HepG2 (cell line): ENCODE measurements at regions not wholly inside any gene's neighbourhood (a gene's known extent, or its start where the extent isn't known, plus 50 kb on each side); places are given as distances from the start of the nearest gene placed in this dataset.
A peak's percentile ranks its signal among the peaks of the same experiment; 100 is the strongest.

Experiments used
- ATAC-seq: fragments of 200-7000 bp; cut with Tn5 transposase; 3 replicates; pipeline ENCODE4 v1.9.1; 2020; ENCODE audit warnings: mild to moderate bottlenecking, moderate library complexity
- BruUV-seq: library from RNA; stranded (reverse); fragments of 400-500 nt; replicated peaks from 2 replicates; lab custom pipeline; 2021; lab: Mats Ljungman, UMichigan
- CTCF ChIA-PET: fragments of 300-600 bp; formaldehyde crosslinking; extraction: SDS; loops from one replicate; lab custom pipeline; 2021; ENCODE audit warnings: low total read pairs, inconsistent platforms, low intra/inter-chr PET ratio; lab: Yijun Ruan, JAX
- POLR2A ChIA-PET: fragments of 350-600 bp; sonication (Branson Sonifier 250); formaldehyde crosslinking; loops from one replicate; lab custom pipeline; 2020; ENCODE audit warnings: antibody characterized with exemption, inconsistent platforms; lab: Yijun Ruan, JAX
- DNase-seq: peaks from one replicate; pipeline ENCODE4 v3.0.0-alpha.2; 2015; ENCODE audit warnings: low spot score
- FAIRE-seq: peaks from 3 replicates; lab custom pipeline; 2011; peaks lifted over from hg19 to GRCh38; lab: Jason Lieb, UNC
- H2AFZ ChIP-seq: one replicate; pipeline ENCODE4 v1.6.1; 2011; ENCODE audit warnings: low read length, inconsistent platforms
- H3K27ac ChIP-seq: fragments of 300-600 bp; 3 replicates; pipeline ENCODE4 v1.8.0; 2011; ENCODE audit warnings: mixed run types, mild to moderate bottlenecking, mixed read lengths, low read length, inconsistent platforms; ENCODE audit not compliant: insufficient read depth; ENCODE audit errors: extremely low read length
- H3K27me3 ChIP-seq, 2 experiments: fragments of 200-600 bp in 1 of 2; 2 replicates in 1 of 2; 3 replicates in 1 of 2; pipeline versions ENCODE4 v1.6.0 to v1.8.0; 2011; ENCODE audit warnings: low read length in 2 of 2, mild to moderate bottlenecking in 2 of 2, moderate library complexity in 2 of 2, inconsistent platforms in 1 of 2; ENCODE audit not compliant: insufficient read depth in 2 of 2, control insufficient read depth in 1 of 2
- H3K36me3 ChIP-seq, 2 experiments: fragments of 200-600 bp in 1 of 2; replicated peaks in 1 of 2; 2 replicates in 1 of 2; 3 replicates in 1 of 2; pipeline versions ENCODE4 v1.5.1 to v1.8.0; 2011; ENCODE audit warnings: low read length in 2 of 2, inconsistent platforms in 1 of 2; ENCODE audit not compliant: insufficient read depth in 2 of 2, control insufficient read depth in 1 of 2
- H3K4me1 ChIP-seq: 2 replicates; pipeline ENCODE4 v1.5.1; 2012; ENCODE audit warnings: low read length, inconsistent platforms; ENCODE audit not compliant: insufficient read depth
- H3K4me2 ChIP-seq: 2 replicates; pipeline ENCODE4 v1.6.0; 2011; ENCODE audit warnings: low read depth, low read length, inconsistent platforms
- H3K4me3 ChIP-seq, 3 experiments: fragments of 200-600 bp in 1 of 3; sonication (generic), shearing (Covaris generic) in 1 of 3; replicated peaks in 1 of 3; 2 replicates each; pipeline ENCODE4 v1.5.1; 2011 to 2016; ENCODE audit warnings: low read length in 3 of 3, inconsistent platforms in 2 of 3, low read depth in 2 of 3, mild to moderate bottlenecking in 2 of 3, control low read depth in 1 of 3, mixed read lengths in 1 of 3; ENCODE audit not compliant: insufficient read depth in 1 of 3
- H3K79me2 ChIP-seq: one replicate; pipeline ENCODE4 v1.6.1; 2011; ENCODE audit warnings: low read length, inconsistent platforms; ENCODE audit not compliant: insufficient read depth
- H3K9ac ChIP-seq: 2 replicates; pipeline ENCODE4 v1.6.0; 2011; ENCODE audit warnings: mild to moderate bottlenecking, low read depth, low read length, inconsistent platforms; ENCODE audit not compliant: insufficient read depth
- H3K9me3 ChIP-seq: 2 replicates; pipeline ENCODE4 v1.5.1; 2012; ENCODE audit warnings: mild to moderate bottlenecking, low read length
- H4K20me1 ChIP-seq: 2 replicates; pipeline ENCODE4 v1.6.0; 2011; ENCODE audit warnings: inconsistent platforms, mild to moderate bottlenecking, low read length, moderate library complexity; ENCODE audit not compliant: insufficient read depth
- ATRX ChIP-seq: sonication (generic); formaldehyde crosslinking; IDR thresholded peaks from 2 replicates; pipeline ENCODE4 v1.4.0; 2020; ENCODE audit warnings: missing genetic modification reagents, borderline replicate concordance
- FOXK1 ChIP-seq: sonication (generic); formaldehyde crosslinking; IDR thresholded peaks from 2 replicates; pipeline ENCODE4 v1.4.0; 2020; ENCODE audit warnings: low read depth, missing genetic modification reagents, borderline replicate concordance
- SIN3A ChIP-seq: IDR thresholded peaks from 2 replicates; pipeline ENCODE4 v1.6.1; 2011; ENCODE audit warnings: low read depth, mild to moderate bottlenecking, control low read depth, low read length, borderline replicate concordance
- ZNF512B ChIP-seq: sonication (generic); formaldehyde crosslinking; IDR thresholded peaks from 2 replicates; pipeline ENCODE4 v1.5.1; 2020; ENCODE audit warnings: missing genetic modification reagents, mild to moderate bottlenecking, borderline replicate concordance
- ZNF768 ChIP-seq: sonication (generic); formaldehyde crosslinking; IDR thresholded peaks from 2 replicates; pipeline ENCODE4 v1.4.0; 2020; ENCODE audit warnings: missing genetic modification reagents
- ZNF792 ChIP-seq: IDR thresholded peaks from 2 replicates; pipeline ENCODE4 v1.6.1; 2016
- WGBS: methylation state at CpG from one replicate; pipeline ENCODE4 v1.1.6; 2017; ENCODE audit warnings: low lambda C conversion rate; 5-methylcytosine and 5-hydroxymethylcytosine counted together
- in situ Hi-C: cut with HindIII; loops from 2 replicates; pipeline ENCODE4 v1.10.0; 2017; ENCODE audit warnings: low pct_unique_long_range_greater_than_20kb; ENCODE audit not compliant: extremely low pct_ligation_motif_present
- intact Hi-C: fragments of 100-400 bp; cut with micrococcal nuclease; formaldehyde crosslinking; loops from one replicate; pipeline ENCODE4 v1.10.0; 2022; ENCODE audit not compliant: unreplicated experiment

- TF ChIP-seq ZNF512B (CRISPR knock-in tag), result no peak
Measured at GRCh38 chrX:20969565-20969964, 404.7 kb upstream of the CNKSR2 start (continued).

GRCh38 chrX:20968996-20969395 lies 405.2 kb upstream of the CNKSR2 start:
- H3K4me2 ChIP-seq, result no peak overlapping the region
- ChIA-PET CTCF (no interaction called here), POLR2A (no interaction called here)
- in situ Hi-C loops (no loop called here), intact Hi-C loops (no loop called here)
- H3K4me1 ChIP-seq, result no peaks in the 10 kb centered on the region
- no peaks in the 10 kb centered on the region for H3K9me3 ChIP-seq
- FAIRE-seq (no peak), DNase-seq (no peak), ATAC-seq (no peak)
- H3K27me3 ChIP-seq, result no peaks in the 10 kb centered on the region
- H3K4me3 ChIP-seq, result no peak overlapping the region
- H3K79me2 ChIP-seq, result no peaks in the 10 kb centered on the region
- whole genome bisulfite sequencing, result 15% methylated on average over 2 of the region's 2 CpGs
- no TSS peak for BruUV-seq
- TF ChIP-seq ZNF768 (CRISPR knock-in tag) (no peak), ATRX (CRISPR knock-in tag) (no peak), FOXK1 (CRISPR knock-in tag) (no peak)
- no peak overlapping the region for H3K27ac ChIP-seq
- H2AFZ ChIP-seq, result no peak overlapping the region
- no peaks in the 10 kb centered on the region for H3K36me3 ChIP-seq
- H3K9ac ChIP-seq, result no peak overlapping the region
- no peaks in the 10 kb centered on the region for H4K20me1 ChIP-seq

GRCh38 chrX:20967725-20968124 lies 406.5 kb upstream of the CNKSR2 start:
- no peak for ATAC-seq

More at GRCh38 chrX:20967725-20968124, 406.5 kb upstream of the CNKSR2 start:
- Histone ChIP-seq H3K9ac (no peak overlapping the region), H3K79me2 (no peaks in the 10 kb centered on the region)
- no TSS peak for BruUV-seq
- in situ Hi-C loops, result no loop called here
- TF ChIP-seq ZNF792 (CRISPR knock-in tag) (peak; percentile 57; the same call in 1 of the 2 replicates), SIN3A (no peak)
- TF ChIP-seq, all 625 proteins: peak for 1
- no peaks in the 10 kb centered on the region for H3K36me3 ChIP-seq
- no peak overlapping the region for H2AFZ ChIP-seq
- no peak overlapping the region for H3K4me2 ChIP-seq
- H3K9me3 ChIP-seq, result no peaks in the 10 kb centered on the region
- ChIA-PET POLR2A (no interaction called here), CTCF (no interaction called here)
- no peak overlapping the region for H3K4me3 ChIP-seq
- intact Hi-C loops, result no loop called here
- H3K27me3 ChIP-seq, result no peaks in the 10 kb centered on the region
- DNase-seq (peak; percentile 1), FAIRE-seq (no peak)
- H4K20me1 ChIP-seq, result no peaks in the 10 kb centered on the region
- H3K4me1 ChIP-seq, result no peaks in the 10 kb centered on the region
- no peak overlapping the region for H3K27ac ChIP-seq
